Loucy (cell line): ENCODE measurements at regions not wholly inside any gene's neighbourhood (a gene's known extent, or its start where the extent isn't known, plus 50 kb on each side); places are given as distances from the start of the nearest gene placed in this dataset.
A peak's percentile ranks its signal among the peaks of the same experiment; 100 is the strongest.

Source experiments
- H2AFZ ChIP-seq: fragments of 200-600 bp; sonication (generic); 2 replicates; pipeline ENCODE4 v1.6.0; 2016; ENCODE audit warnings: antibody characterized with exemption, mild to moderate bottlenecking, low read length, moderate library complexity
- H3F3A ChIP-seq: fragments of 200-600 bp; 2 replicates; pipeline ENCODE4 v1.6.0; 2016; ENCODE audit warnings: antibody characterized with exemption, low read depth, mild to moderate bottlenecking
- H3K27me3 ChIP-seq: fragments of 200-600 bp; sonication (generic); 2 replicates; pipeline ENCODE4 v1.6.1; 2014; ENCODE audit warnings: low read length, mild to moderate bottlenecking; ENCODE audit not compliant: insufficient read depth, poor library complexity, severe bottlenecking
- H3K36me3 ChIP-seq: fragments of 200-600 bp; sonication (generic); 2 replicates; pipeline ENCODE4 v1.6.1; 2016; ENCODE audit warnings: low read length; ENCODE audit not compliant: insufficient read depth
- H3K4me1 ChIP-seq: fragments of 200-600 bp; sonication (generic); 2 replicates; pipeline ENCODE4 v1.5.1; 2014; ENCODE audit warnings: low read length, mild to moderate bottlenecking; ENCODE audit not compliant: insufficient read depth, poor library complexity, severe bottlenecking
- H3K4me2 ChIP-seq: fragments of 200-600 bp; sonication (generic); 2 replicates; pipeline ENCODE4 v1.6.0; 2014; ENCODE audit warnings: antibody characterized with exemption, low read length, low read depth, mild to moderate bottlenecking; ENCODE audit not compliant: poor library complexity, severe bottlenecking
- H3K4me3 ChIP-seq: fragments of 200-600 bp; sonication (generic); 2 replicates; pipeline ENCODE4 v1.5.1; 2014; ENCODE audit warnings: low read length, mild to moderate bottlenecking, mixed read lengths; ENCODE audit not compliant: poor library complexity, severe bottlenecking
- H3K79me2 ChIP-seq: fragments of 200-600 bp; sonication (generic); 2 replicates; pipeline ENCODE4 v1.6.1; 2014; ENCODE audit warnings: low read length; ENCODE audit not compliant: insufficient read depth
- H3K9ac ChIP-seq: fragments of 200-600 bp; sonication (generic); 2 replicates; pipeline ENCODE4 v1.6.0; 2014; ENCODE audit warnings: mild to moderate bottlenecking, low read depth, low read length, moderate library complexity; ENCODE audit not compliant: poor library complexity, severe bottlenecking
- H3K9me2 ChIP-seq: fragments of 200-600 bp; sonication (generic); replicated peaks from 2 replicates; pipeline ENCODE4 v1.6.1; 2016; ENCODE audit warnings: low read depth, low read length, mixed read lengths
- H3K9me3 ChIP-seq: fragments of 200-600 bp; sonication (generic); 2 replicates; pipeline ENCODE4 v1.6.1; 2014; ENCODE audit warnings: mild to moderate bottlenecking, antibody characterized with exemption, low read length, low read depth; ENCODE audit not compliant: insufficient read depth
- H4K20me1 ChIP-seq: fragments of 200-600 bp; sonication (generic); 2 replicates; pipeline ENCODE4 v1.6.0; 2014; ENCODE audit warnings: antibody characterized with exemption, low read length, mild to moderate bottlenecking; ENCODE audit not compliant: insufficient read depth, poor library complexity, severe bottlenecking
- CTCF ChIP-seq: fragments of 200-600 bp; sonication (generic); conservative IDR thresholded peaks from 2 replicates; pipeline ENCODE4 v1.5.1; 2014; ENCODE audit warnings: mild to moderate bottlenecking, antibody characterized with exemption, low read length
- EZH2phosphoT487 ChIP-seq: fragments of 200-600 bp; IDR thresholded peaks from 2 replicates; pipeline ENCODE4 v1.6.1; 2018; ENCODE audit warnings: antibody characterized with exemption, mild to moderate bottlenecking, moderate library complexity, borderline replicate concordance

- Histone ChIP-seq H3K9me3 (no peaks in the 10 kb centered on the region), H3K4me1 (peaks cover 17% of the 10 kb centered on the region), H2AFZ (no peak overlapping the region), H3F3A (no peaks in the 10 kb centered on the region), H3K27me3 (no peaks in the 10 kb centered on the region), H4K20me1 (no peaks in the 10 kb centered on the region), H3K79me2 (no peaks in the 10 kb centered on the region), H3K36me3 (no peaks in the 10 kb centered on the region), H3K9me2 (no peaks in the 10 kb centered on the region), H3K9ac (no peak overlapping the region), H3K4me3 (no peak overlapping the region), H3K4me2 (no peak overlapping the region)
- TF ChIP-seq EZH2phosphoT487: no peak
- no peak for TF ChIP-seq CTCF
Measured at GRCh38 chr6:111984081-111984480, 69.8 kb upstream of the CCN6 start.

- Histone ChIP-seq H3K79me2 (no peaks in the 10 kb centered on the region), H3K4me2 (peak overlapping the region; percentile 11), H3K9me3 (no peaks in the 10 kb centered on the region), H3K36me3 (no peaks in the 10 kb centered on the region), H2AFZ (peak overlapping the region; percentile 71), H4K20me1 (no peaks in the 10 kb centered on the region), H3F3A (no peaks in the 10 kb centered on the region), H3K4me1 (peaks cover 23% of the 10 kb centered on the region), H3K27me3 (no peaks in the 10 kb centered on the region), H3K9ac (no peak overlapping the region), H3K9me2 (no peaks in the 10 kb centered on the region), H3K4me3 (no peak overlapping the region)
- TF ChIP-seq EZH2phosphoT487 (no peak), CTCF (no peak)
Measured at GRCh38 chr6:111984516-111985201, 69.2 kb upstream of the CCN6 start.

- no peaks in the 10 kb centered on the region for H3K79me2 ChIP-seq
- H3K27me3 ChIP-seq: no peaks in the 10 kb centered on the region
- H4K20me1 ChIP-seq: no peaks in the 10 kb centered on the region
- H3K4me1 ChIP-seq: peaks cover 29% of the 10 kb centered on the region
- H3K9me2 ChIP-seq: no peaks in the 10 kb centered on the region
- no peak overlapping the region for H3K9ac ChIP-seq
- TF ChIP-seq EZH2phosphoT487 (no peak), CTCF (peak; percentile 27; the same call in 1 of the 2 replicates)
- H3K4me3 ChIP-seq: no peak overlapping the region
- H3K9me3 ChIP-seq: no peaks in the 10 kb centered on the region
- H3K4me2 ChIP-seq: peak overlapping the region; percentile 11
- no peaks in the 10 kb centered on the region for H3F3A ChIP-seq
- peak overlapping the region; percentile 71 for H2AFZ ChIP-seq
- no peaks in the 10 kb centered on the region for H3K36me3 ChIP-seq
Measured at GRCh38 chr6:111985202-111985731, 68.6 kb upstream of the CCN6 start.
